ENCODE measurements at regions not wholly inside any gene's neighbourhood (a gene's known extent, or its start where the extent isn't known, plus 50 kb on each side); places are given as distances from the start of the nearest gene placed in this dataset.

- DNase-seq (no peak), ATAC-seq (no peak)
- peaks cover under 1% of the 10 kb centered on the region in 2 donors for H3K9me3 Mint-ChIP-seq
- H3K27me3 Mint-ChIP-seq: no peaks in the 10 kb centered on the region
- no peak overlapping the region for H3K27ac Mint-ChIP-seq
- H3K4me1 Mint-ChIP-seq: no peaks in the 10 kb centered on the region
- H3K4me3 Mint-ChIP-seq: no peak overlapping the region
Observed at GRCh38 chr2:145609951-145610350, 1090.0 kb upstream of the ZEB2 start.

DNA sequence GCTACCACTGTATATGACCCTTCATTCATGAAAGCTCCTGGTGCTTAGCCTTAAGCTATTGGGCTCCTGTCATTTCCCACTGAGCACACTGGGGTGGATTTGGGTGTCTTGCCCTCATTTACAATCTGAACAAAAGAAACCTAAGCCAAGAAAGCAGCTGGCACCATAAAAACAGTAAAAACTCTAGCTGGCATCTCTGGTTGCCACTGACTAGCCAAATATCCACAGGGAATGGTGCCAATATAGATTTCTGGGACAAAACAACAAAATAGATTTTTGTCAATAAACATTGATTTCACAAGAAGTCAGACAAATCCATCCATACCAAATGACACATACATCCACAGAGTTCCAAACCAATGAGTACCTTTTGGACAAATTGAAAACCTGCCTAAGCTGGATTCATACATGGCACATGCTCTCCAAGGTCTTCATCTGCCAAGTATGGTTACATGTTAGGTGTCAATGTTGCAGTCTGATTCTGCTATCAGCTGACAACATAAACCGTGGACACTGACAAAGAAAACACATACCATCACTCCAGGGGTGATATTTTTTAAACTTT, 1081.5 kb upstream of the ZEB2 start:
- H3K9me3 Mint-ChIP-seq: no peaks in the 10 kb centered on the region
- DNase-seq: no peak
- no peaks in the 10 kb centered on the region for H3K4me1 Mint-ChIP-seq
- no peak for ATAC-seq
- H3K27me3 Mint-ChIP-seq: no peaks in the 10 kb centered on the region
- H3K4me3 Mint-ChIP-seq: no peak overlapping the region
- no peak overlapping the region for H3K27ac Mint-ChIP-seq

DNA sequence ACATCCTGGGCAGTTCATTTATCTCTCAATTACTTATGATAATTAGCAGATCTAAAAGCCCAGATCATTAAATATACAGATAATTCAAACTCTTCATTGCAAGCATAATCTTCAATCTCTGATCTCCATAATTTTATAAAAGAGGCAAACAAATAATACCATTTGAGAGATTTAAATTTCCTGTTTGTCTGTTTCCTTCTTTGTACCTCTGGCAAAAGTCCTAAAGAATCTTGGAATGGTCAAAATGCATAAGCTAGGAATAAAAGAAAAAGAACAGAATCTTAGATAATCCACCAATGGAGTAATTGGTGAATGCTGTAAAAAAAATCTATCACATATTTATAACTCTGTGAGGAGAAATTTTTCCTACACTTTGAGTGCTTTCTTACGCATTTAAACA, 1080.9 kb upstream of the ZEB2 start:
- no peak for ATAC-seq
- H3K27me3 Mint-ChIP-seq: no peaks in the 10 kb centered on the region
- DNase-seq: no peak
- no peaks in the 10 kb centered on the region for H3K9me3 Mint-ChIP-seq
- H3K4me3 Mint-ChIP-seq: no peak overlapping the region
- H3K4me1 Mint-ChIP-seq: no peaks in the 10 kb centered on the region
- H3K27ac Mint-ChIP-seq: no peak overlapping the region

DNA sequence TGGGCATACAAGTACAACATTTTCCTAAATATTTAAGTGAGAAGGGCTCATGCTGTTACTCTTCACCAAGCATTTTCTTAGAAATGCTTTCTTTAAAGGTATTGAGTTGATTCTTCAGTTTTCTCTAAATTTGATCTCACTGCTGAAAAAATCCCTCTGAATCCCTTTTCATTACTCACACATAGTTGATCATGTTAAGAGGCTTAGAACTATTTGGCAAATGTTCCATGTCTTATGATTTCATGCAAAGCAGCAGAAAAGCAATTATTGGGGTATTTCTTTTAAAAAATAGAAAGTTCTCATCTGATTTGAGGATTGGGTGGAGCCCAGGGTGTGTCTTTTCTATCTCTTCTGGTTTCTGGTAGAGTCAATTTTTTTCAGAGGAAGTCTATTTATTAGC, 1079.8 kb upstream of the ZEB2 start:
- Mint-ChIP-seq H3K9me3 (no peaks in the 10 kb centered on the region), H3K4me3 (no peak overlapping the region), H3K27ac (no peak overlapping the region), H3K4me1 (no peaks in the 10 kb centered on the region), H3K27me3 (no peaks in the 10 kb centered on the region)
- ATAC-seq: no peak
- DNase-seq: no peak

DNA sequence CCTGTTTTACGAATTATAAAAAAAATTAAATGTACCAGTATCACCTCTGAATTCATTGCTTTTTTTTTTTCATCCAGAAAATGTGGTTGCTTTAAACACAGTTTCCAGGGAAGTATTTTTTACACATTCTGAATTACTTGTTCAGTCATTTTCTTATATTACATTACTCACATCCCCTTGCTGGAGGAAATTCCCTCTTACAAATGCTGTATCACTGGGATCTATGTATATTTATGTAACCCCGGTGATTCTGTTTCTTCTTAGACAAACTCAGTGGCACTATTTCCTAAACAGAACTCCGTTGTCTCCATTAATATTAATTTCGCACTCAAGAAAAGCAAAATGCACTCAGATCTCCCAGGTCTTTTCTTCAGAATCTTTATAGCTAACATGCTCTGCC, 1078.5 kb upstream of the ZEB2 start:
- no peaks in the 10 kb centered on the region for H3K4me1 Mint-ChIP-seq
- no peaks in the 10 kb centered on the region for H3K27me3 Mint-ChIP-seq
- no peak overlapping the region for H3K27ac Mint-ChIP-seq
- H3K9me3 Mint-ChIP-seq: no peaks in the 10 kb centered on the region
- DNase-seq: no peak
- ATAC-seq: no peak
- H3K4me3 Mint-ChIP-seq: no peak overlapping the region

DNA sequence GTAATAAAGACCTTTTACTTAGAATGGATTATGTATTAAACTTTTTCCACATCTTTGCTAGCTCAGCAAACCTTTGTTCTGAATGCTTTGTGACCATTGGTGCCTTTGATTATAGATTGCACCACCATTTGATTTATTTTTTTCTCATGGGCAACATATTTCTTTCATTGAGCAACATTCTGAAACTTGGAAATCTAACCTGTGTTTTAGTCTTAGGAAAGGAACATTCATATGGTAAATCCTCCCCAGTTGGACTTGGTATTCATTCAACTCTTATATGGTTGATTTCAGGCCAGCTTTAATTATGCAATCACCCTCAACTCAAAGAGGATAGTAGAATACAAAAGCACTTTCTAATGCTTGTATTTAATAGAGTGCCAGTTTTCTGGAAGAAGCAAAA, 1077.9 kb upstream of the ZEB2 start:
- no peaks in the 10 kb centered on the region for H3K27me3 Mint-ChIP-seq
- H3K4me3 Mint-ChIP-seq: no peak overlapping the region
- H3K4me1 Mint-ChIP-seq: no peaks in the 10 kb centered on the region
- DNase-seq: no peak
- no peak overlapping the region for H3K27ac Mint-ChIP-seq
- H3K9me3 Mint-ChIP-seq: no peaks in the 10 kb centered on the region
- no peak for ATAC-seq

- H3K4me1 Mint-ChIP-seq: no peaks in the 10 kb centered on the region
- H3K9me3 Mint-ChIP-seq: no peaks in the 10 kb centered on the region
- no peak for ATAC-seq
- no peak overlapping the region for H3K4me3 Mint-ChIP-seq
- no peak overlapping the region for H3K27ac Mint-ChIP-seq
- no peaks in the 10 kb centered on the region for H3K27me3 Mint-ChIP-seq
- no peak for DNase-seq
Observed at GRCh38 chr2:145597006-145597405, 1077.1 kb upstream of the ZEB2 start.

- H3K9me3 Mint-ChIP-seq: no peaks in the 10 kb centered on the region
- no peak overlapping the region for H3K4me3 Mint-ChIP-seq
- ATAC-seq: no peak
- H3K4me1 Mint-ChIP-seq: no peaks in the 10 kb centered on the region
- DNase-seq: no peak
- H3K27me3 Mint-ChIP-seq: no peaks in the 10 kb centered on the region
- no peak overlapping the region for H3K27ac Mint-ChIP-seq
Observed at GRCh38 chr2:145596416-145596815, 1076.5 kb upstream of the ZEB2 start.

- DNase-seq (no peak), ATAC-seq (no peak)
- H3K4me1 Mint-ChIP-seq: no peaks in the 10 kb centered on the region
- H3K9me3 Mint-ChIP-seq: no peaks in the 10 kb centered on the region
- no peak overlapping the region for H3K4me3 Mint-ChIP-seq
- no peaks in the 10 kb centered on the region for H3K27me3 Mint-ChIP-seq
- H3K27ac Mint-ChIP-seq: no peak overlapping the region
Observed at GRCh38 chr2:145595296-145595695, 1075.4 kb upstream of the ZEB2 start.

GRCh38 chr2:145593991-145594614, 1074.2 kb upstream of the ZEB2 start:
- Mint-ChIP-seq H3K27me3 (no peaks in the 10 kb centered on the region), H3K9me3 (no peaks in the 10 kb centered on the region), H3K4me3 (no peak overlapping the region), H3K4me1 (no peaks in the 10 kb centered on the region), H3K27ac (no peak overlapping the region)
- DNase-seq: no peak
- no peak for ATAC-seq

- DNase-seq: no peak
- H3K27me3 Mint-ChIP-seq: no peaks in the 10 kb centered on the region
- no peak overlapping the region for H3K4me3 Mint-ChIP-seq
- no peaks in the 10 kb centered on the region for H3K4me1 Mint-ChIP-seq
- no peak for ATAC-seq
- H3K27ac Mint-ChIP-seq: no peak overlapping the region
- no peaks in the 10 kb centered on the region for H3K9me3 Mint-ChIP-seq
Observed at GRCh38 chr2:145593280-145593679, 1073.4 kb upstream of the ZEB2 start.

- Mint-ChIP-seq H3K4me1 (no peaks in the 10 kb centered on the region), H3K27ac (no peak overlapping the region), H3K4me3 (no peak overlapping the region), H3K27me3 (no peaks in the 10 kb centered on the region), H3K9me3 (no peaks in the 10 kb centered on the region)
- ATAC-seq: no peak
- DNase-seq: no peak
Observed at GRCh38 chr2:145592361-145592760, 1072.4 kb upstream of the ZEB2 start.

DNA sequence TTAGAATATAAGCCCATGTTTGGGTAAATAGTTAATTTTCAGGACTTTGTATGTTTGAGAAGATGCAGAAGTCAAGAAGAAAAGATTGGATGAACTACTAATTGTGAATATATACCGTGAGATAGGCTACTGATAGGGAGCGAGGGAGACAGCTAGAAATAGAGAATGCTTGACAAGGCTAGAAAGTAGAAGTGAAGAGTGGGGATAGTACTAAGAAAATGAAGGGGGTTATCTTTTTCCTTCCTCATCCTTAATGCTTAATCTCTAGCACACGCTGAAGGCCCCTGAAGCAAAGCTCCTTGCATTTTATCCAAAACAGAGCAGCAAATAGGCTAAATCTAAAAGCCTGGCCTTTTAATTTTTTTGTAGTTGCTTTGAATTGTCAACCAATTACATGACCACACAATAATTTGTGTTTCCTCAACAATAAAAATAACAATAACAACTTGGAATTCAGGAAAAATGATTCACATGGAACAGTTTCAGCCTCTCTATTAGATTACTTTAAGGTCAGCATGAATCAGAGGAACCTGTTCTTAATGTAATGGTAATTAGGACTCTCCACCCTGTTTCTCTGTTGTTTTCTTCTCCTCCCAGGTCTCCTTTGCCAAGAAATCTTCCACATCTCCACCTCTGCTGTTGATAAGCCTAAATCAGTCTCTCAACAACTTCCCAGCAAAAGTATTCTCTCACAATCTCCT, 1071.3 kb upstream of the ZEB2 start:
- no peak overlapping the region for H3K27ac Mint-ChIP-seq
- H3K27me3 Mint-ChIP-seq: no peaks in the 10 kb centered on the region
- H3K9me3 Mint-ChIP-seq: no peaks in the 10 kb centered on the region
- ATAC-seq (no peak), DNase-seq (no peak)
- H3K4me1 Mint-ChIP-seq: no peaks in the 10 kb centered on the region
- H3K4me3 Mint-ChIP-seq: no peak overlapping the region

DNA sequence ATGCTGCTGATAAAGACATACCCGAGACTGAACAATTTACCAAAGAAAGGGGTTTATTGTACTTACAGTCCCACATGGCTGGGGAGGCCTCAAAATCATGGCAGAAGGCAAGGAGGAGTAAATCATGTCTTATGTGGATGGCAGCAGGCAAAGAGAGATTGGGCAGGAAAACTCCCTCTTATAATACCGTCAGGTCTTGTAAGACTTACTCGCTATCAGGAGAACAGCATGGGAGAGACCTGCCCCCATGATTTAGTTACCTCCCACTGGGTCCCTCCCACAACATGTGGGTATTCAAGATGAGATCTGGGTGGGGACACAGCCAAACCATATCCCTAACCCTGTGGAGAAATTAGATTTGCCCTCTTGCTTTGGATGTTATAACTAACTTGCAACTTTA, 1068.0 kb upstream of the ZEB2 start:
- no peak for DNase-seq
- Mint-ChIP-seq H3K4me3 (no peak overlapping the region), H3K9me3 (no peaks in the 10 kb centered on the region), H3K27me3 (no peaks in the 10 kb centered on the region), H3K27ac (no peak overlapping the region), H3K4me1 (no peaks in the 10 kb centered on the region)
- ATAC-seq: no peak

DNA sequence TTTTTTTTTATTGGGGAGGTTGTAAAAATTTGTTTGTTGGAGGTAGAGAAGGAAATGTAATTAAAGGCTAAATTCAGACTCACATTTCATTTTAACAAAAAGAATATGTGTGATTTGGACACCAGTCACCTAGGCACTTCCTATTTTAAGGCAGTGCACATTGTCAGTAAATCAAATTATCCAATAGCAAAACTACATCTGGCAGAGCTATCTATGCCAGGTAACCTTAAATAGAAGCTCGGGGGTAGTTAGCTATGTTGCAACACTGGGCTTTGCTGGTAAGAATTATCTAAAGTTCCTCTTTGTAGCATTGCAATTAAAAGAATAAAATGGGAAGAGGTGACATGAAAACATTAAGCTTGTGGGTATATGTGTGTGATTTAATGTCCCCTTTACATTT, 1064.4 kb upstream of the ZEB2 start:
- ATAC-seq (no peak), DNase-seq (no peak)
- Mint-ChIP-seq H3K27me3 (no peaks in the 10 kb centered on the region), H3K4me1 (no peaks in the 10 kb centered on the region), H3K4me3 (no peak overlapping the region), H3K9me3 (no peaks in the 10 kb centered on the region), H3K27ac (no peak overlapping the region)

- DNase-seq (no peak), ATAC-seq (no peak)
- Mint-ChIP-seq H3K27ac (no peak overlapping the region), H3K9me3 (peaks cover 0 to 9% of the 10 kb centered on the region in 2 donors), H3K4me3 (no peak overlapping the region), H3K4me1 (no peaks in the 10 kb centered on the region), H3K27me3 (no peaks in the 10 kb centered on the region)
Observed at GRCh38 chr2:145573608-145574007, 1053.7 kb upstream of the ZEB2 start.

- Mint-ChIP-seq H3K27me3 (no peaks in the 10 kb centered on the region), H3K9me3 (peaks cover 0 to 9% of the 10 kb centered on the region in 2 donors), H3K4me1 (no peaks in the 10 kb centered on the region), H3K4me3 (no peak overlapping the region), H3K27ac (no peak overlapping the region)
- ATAC-seq (no peak), DNase-seq (no peak)
Observed at GRCh38 chr2:145572238-145572637, 1052.3 kb upstream of the ZEB2 start.
